Thoracic aorta (tissue), 2 donors: ENCODE measurements at regions not wholly inside any gene's neighbourhood (a gene's known extent, or its start where the extent isn't known, plus 50 kb on each side); places are given as distances from the start of the nearest gene placed in this dataset.

Experiments
- ATAC-seq: fragments of 150-250 bp; one replicate; pipeline ENCODE4 v1.8.0; 2017; ENCODE audit warnings: low read depth; ENCODE audit not compliant: insufficient number of reproducible peaks, low FRiP score
- DNase-seq: peaks from one replicate; pipeline ENCODE4 v3.0.0-alpha.2; 2020; ENCODE audit warnings: low spot score
- H3K27ac ChIP-seq, 2 donors: fragments of 200-600 bp; sonication (generic); 1 replicate in 1 of 2; 2 replicates in 1 of 2; pipeline ENCODE4 v1.5.1; 2016; ENCODE audit warnings: mild to moderate bottlenecking in 2 of 2, moderate library complexity in 2 of 2
- H3K27me3 ChIP-seq: fragments of 200-600 bp; sonication (generic); replicated peaks from 2 replicates; pipeline ENCODE4 v1.6.0; 2016; ENCODE audit warnings: mild to moderate bottlenecking; ENCODE audit not compliant: insufficient read depth
- H3K36me3 ChIP-seq: fragments of 200-600 bp; sonication (generic); one replicate; pipeline ENCODE4 v1.5.1; 2016
- H3K4me1 ChIP-seq, 2 donors: fragments of 200-600 bp; sonication (generic); 1 replicate in 1 of 2; 2 replicates in 1 of 2; pipeline versions ENCODE4 v1.5.1 to v1.6.0; 2016; ENCODE audit warnings: low read depth in 2 of 2, mild to moderate bottlenecking in 1 of 2; ENCODE audit not compliant: control insufficient read depth in 1 of 2
- H3K4me3 ChIP-seq: fragments of 200-600 bp; sonication (generic); 2 replicates; pipeline ENCODE4 v1.5.1; 2016; ENCODE audit warnings: mild to moderate bottlenecking
- H3K9me3 ChIP-seq: fragments of 200-600 bp; sonication (generic); 2 replicates; pipeline ENCODE4 v1.5.1; 2016
- CTCF ChIP-seq: fragments of 200-600 bp; sonication (generic); IDR thresholded peaks from one replicate; pipeline ENCODE4 v1.5.1; 2019; ENCODE audit warnings: antibody characterized with exemption

DNA sequence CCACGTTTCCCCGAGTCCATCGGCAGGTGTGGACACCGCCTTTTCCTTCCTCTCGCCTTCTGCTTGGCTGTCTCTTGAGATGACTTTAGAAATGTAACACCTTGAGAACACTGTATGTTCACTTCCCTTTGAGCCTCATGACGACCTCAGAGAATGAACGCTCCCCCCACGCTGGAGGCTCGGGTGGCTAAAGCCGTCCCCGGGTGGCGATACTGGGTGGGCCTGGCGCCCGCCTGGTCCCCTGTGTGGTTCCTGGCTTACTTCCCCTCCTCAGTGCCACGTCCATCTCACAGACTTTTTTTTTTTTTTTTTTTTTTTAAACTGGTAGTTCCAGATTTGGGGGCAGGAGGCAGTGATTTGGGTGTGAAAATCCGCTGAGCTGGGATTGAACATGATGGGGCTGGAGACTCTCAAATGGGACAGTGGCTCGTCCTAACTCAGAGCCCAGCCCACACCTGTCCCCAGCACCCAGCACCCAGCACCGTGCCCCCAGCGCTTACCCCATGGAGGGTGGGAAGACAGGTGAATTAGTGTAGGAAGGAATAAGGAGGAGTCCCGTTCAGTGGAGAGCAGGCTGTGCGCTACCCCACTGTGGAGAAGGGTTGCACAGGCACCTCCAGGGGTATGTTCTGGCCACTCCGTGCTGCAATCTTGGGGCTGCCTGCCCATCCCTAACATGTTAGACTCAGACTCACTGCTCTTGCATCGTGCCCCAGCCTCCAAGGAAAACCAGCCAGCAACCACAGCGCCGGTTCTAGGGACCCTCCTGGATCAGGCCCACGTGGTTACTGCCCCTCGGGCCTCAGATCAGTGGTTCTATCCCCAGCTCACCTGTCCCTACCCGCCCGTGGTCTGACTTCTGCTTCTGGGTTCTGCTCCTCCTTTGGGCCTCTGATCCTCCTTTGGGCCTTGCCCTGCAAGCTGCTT, 174.0 kb downstream of the ASB1 start:
- Histone ChIP-seq H3K4me1 (peaks cover 31 to 53% of the 10 kb centered on the region in 2 donors), H3K9me3 (no peaks in the 10 kb centered on the region), H3K4me3 (no peak overlapping the region), H3K27me3 (no peaks in the 10 kb centered on the region), H3K36me3 (no peaks in the 10 kb centered on the region), H3K27ac (peak overlapping the region; percentile 66 to 85)
- ATAC-seq = no peak
- TF ChIP-seq CTCF = no peak
- DNase-seq = no peak

- peak overlapping the region; percentile 66 to 85 for H3K27ac ChIP-seq
- peaks cover 25 to 46% of the 10 kb centered on the region in 2 donors for H3K4me1 ChIP-seq
- H3K9me3 ChIP-seq = no peaks in the 10 kb centered on the region
- TF ChIP-seq CTCF = no peak
- peak; percentile 7 for ATAC-seq
- no peak overlapping the region for H3K4me3 ChIP-seq
- peak; percentile 26 for DNase-seq
- no peaks in the 10 kb centered on the region for H3K27me3 ChIP-seq
- no peaks in the 10 kb centered on the region for H3K36me3 ChIP-seq
Observed at GRCh38 chr2:238601433-238602222, 174.9 kb downstream of the ASB1 start.

DNA sequence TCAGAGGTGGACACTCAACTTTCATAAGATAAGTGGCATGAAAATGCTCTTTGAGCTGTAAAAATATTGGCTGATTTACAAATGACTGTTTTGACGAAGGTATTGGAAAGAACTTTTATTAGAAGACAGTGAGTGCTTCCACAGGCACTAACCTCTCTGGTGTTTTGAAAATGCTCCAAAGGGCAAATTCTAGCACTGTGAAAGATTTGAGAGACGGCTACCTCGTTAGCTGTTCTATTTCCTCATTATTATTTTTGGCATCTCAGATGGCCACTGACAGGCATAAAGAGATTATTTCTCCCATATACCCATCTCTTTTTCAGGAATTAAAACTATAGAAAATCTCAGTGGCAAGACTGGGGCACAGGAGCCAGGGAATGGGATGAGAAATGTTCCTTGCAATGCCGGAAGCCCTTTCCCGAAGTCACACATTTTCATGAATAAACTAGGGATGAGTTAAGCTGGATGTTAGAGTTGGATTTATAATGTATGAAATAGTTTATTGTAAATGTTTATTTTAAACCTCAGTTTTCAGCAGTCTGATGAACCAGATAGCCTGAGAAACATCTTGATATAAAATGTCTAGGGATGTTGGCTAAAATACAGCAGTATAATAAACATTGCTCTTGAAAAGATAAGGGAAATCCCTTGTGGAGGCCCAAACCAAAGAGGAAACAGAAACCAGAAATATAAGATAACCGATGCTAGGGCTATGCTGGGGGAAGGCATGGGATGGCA, 175.7 kb downstream of the ASB1 start:
- Histone ChIP-seq H3K27me3 (no peaks in the 10 kb centered on the region), H3K27ac (peak overlapping the region; percentile 66 to 85), H3K4me1 (peaks cover 22 to 41% of the 10 kb centered on the region in 2 donors), H3K36me3 (no peaks in the 10 kb centered on the region), H3K4me3 (peak overlapping the region; percentile 0), H3K9me3 (no peaks in the 10 kb centered on the region)
- TF ChIP-seq CTCF = no peak
- ATAC-seq = no peak
- DNase-seq = no peak

DNA sequence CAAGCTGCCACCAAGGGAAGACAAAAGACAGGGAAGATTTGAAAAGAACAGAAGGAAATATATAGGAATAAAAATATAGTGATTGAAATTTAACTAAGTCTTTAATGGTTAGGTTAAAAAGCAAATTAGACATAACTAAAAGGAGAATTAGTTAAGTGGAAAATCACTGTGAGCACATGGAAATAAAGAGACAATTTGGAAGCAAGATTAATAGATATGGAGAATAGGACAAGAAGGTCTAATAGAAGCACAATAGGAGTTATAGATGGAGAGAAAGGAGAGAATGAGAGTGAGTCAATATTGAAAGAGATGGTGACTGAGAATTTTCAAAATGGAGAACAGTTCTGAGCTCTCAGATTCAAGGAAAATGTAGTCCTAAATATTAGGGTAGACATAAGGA, 176.9 kb downstream of the ASB1 start:
- H3K27me3 ChIP-seq = no peaks in the 10 kb centered on the region
- peaks cover 15 to 29% of the 10 kb centered on the region in 2 donors for H3K4me1 ChIP-seq
- H3K27ac ChIP-seq = no peak overlapping the region
- TF ChIP-seq CTCF = no peak
- no peak overlapping the region for H3K4me3 ChIP-seq
- no peak for DNase-seq
- H3K36me3 ChIP-seq = no peaks in the 10 kb centered on the region
- no peak for ATAC-seq
- peaks cover 8% of the 10 kb centered on the region for H3K9me3 ChIP-seq
